ENCODE measurements at regions not wholly inside any gene's neighbourhood (a gene's known extent, or its start where the extent isn't known, plus 50 kb on each side); places are given as distances from the start of the nearest gene placed in this dataset.

DNA sequence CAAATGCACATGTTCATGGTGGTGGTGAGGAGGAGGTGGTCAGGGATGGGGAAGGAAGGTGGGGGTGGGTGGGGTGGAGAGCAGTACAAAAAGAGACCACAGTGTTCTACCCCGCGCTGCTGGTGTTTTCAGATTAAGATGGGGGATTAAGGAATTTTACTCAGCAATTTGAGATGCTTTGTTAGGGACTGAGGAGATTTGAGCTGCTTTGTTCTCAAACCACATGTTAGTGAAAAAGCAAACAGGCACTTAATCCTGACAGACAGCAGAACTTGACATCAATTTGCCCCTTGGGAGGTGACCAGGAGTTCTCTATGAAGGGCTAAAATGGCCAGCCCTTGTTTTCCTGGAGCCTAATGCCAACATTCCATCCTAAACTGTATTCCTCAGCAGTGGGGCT lies 244.5 kb downstream of the MEIS1 start:
- no peak for ATAC-seq
- H3K27ac ChIP-seq (ENCODE audit: low read length) = no peak overlapping the region
- POLR2A ChIA-PET = no interaction called here
- intact Hi-C loops (cut with micrococcal nuclease; ENCODE audit: unreplicated experiment) (no loop called here), in situ Hi-C loops (cut with HindIII; ENCODE audit: low pct_unique_long_range_greater_than_20kb, low sequenced_read_pairs) (no loop called here)
- H3K9me3 ChIP-seq (ENCODE audit: control insufficient read depth, insufficient read depth, low read depth, low read length) = no peaks in the 10 kb centered on the region
- no peak overlapping the region for H3K4me3 ChIP-seq (ENCODE audit: low read depth in 2 of 2, low read length in 2 of 2)
- no peaks in the 10 kb centered on the region for H3K4me1 ChIP-seq (ENCODE audit: control insufficient read depth, insufficient read depth, low read length)
- H3K27me3 ChIP-seq (ENCODE audit: control insufficient read depth, insufficient read depth, low read length) = no peaks in the 10 kb centered on the region
- no peaks in the 10 kb centered on the region for H3K36me3 ChIP-seq (ENCODE audit: control insufficient read depth, insufficient read depth, low read length)
- CTCF ChIA-PET = no interaction called here
- no peak for DNase-seq (ENCODE audit: low read depth, low spot score)
- no TSS peak for BruUV-seq (replicated peaks)
- TF ChIP-seq, protein P1, sequence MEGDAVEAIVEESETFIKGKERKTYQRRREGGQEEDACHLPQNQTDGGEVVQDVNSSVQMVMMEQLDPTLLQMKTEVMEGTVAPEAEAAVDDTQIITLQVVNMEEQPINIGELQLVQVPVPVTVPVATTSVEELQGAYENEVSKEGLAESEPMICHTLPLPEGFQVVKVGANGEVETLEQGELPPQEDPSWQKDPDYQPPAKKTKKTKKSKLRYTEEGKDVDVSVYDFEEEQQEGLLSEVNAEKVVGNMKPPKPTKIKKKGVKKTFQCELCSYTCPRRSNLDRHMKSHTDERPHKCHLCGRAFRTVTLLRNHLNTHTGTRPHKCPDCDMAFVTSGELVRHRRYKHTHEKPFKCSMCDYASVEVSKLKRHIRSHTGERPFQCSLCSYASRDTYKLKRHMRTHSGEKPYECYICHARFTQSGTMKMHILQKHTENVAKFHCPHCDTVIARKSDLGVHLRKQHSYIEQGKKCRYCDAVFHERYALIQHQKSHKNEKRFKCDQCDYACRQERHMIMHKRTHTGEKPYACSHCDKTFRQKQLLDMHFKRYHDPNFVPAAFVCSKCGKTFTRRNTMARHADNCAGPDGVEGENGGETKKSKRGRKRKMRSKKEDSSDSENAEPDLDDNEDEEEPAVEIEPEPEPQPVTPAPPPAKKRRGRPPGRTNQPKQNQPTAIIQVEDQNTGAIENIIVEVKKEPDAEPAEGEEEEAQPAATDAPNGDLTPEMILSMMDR (IDR thresholded peaks at IDR 0.05) = no peak
- TF ChIP-seq, protein P2, sequence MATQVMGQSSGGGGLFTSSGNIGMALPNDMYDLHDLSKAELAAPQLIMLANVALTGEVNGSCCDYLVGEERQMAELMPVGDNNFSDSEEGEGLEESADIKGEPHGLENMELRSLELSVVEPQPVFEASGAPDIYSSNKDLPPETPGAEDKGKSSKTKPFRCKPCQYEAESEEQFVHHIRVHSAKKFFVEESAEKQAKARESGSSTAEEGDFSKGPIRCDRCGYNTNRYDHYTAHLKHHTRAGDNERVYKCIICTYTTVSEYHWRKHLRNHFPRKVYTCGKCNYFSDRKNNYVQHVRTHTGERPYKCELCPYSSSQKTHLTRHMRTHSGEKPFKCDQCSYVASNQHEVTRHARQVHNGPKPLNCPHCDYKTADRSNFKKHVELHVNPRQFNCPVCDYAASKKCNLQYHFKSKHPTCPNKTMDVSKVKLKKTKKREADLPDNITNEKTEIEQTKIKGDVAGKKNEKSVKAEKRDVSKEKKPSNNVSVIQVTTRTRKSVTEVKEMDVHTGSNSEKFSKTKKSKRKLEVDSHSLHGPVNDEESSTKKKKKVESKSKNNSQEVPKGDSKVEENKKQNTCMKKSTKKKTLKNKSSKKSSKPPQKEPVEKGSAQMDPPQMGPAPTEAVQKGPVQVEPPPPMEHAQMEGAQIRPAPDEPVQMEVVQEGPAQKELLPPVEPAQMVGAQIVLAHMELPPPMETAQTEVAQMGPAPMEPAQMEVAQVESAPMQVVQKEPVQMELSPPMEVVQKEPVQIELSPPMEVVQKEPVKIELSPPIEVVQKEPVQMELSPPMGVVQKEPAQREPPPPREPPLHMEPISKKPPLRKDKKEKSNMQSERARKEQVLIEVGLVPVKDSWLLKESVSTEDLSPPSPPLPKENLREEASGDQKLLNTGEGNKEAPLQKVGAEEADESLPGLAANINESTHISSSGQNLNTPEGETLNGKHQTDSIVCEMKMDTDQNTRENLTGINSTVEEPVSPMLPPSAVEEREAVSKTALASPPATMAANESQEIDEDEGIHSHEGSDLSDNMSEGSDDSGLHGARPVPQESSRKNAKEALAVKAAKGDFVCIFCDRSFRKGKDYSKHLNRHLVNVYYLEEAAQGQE (IDR thresholded peaks at IDR 0.05; ENCODE audit: insufficient read depth in 1 of 2, low read depth in 2 of 2, low read length in 1 of 2) = no peak
- TF ChIP-seq TCF7L2 (IDR thresholded peaks at IDR 0.05; ENCODE audit: low read depth, low read length) (no peak), SIN3A (IDR thresholded peaks at IDR 0.05; ENCODE audit: borderline replicate concordance, insufficient read depth, low read depth, low read length) (no peak), POLR2AphosphoS5 (IDR thresholded peaks at IDR 0.05; ENCODE audit: low read depth, low read length) (no peak)

DNA sequence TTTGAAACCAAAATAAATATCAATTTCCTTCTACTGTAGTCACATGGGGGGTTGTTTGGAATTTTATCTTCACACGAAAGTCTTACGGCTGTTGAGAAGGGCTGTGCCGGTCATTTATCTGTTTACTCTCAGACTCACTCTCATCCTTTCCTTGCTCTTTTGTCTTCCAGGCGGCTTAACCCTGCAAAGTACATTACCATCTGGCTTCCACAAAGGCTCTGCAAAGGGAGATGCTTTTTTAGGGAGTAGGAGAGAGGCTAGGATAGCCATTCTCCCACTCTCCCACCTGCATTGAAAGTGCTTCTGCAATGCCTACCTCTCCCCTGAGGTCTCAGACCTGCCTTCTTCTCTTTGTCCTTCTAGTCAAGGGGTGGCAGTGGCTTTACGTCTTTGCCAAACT lies 247.6 kb downstream of the MEIS1 start:
- CTCF ChIA-PET = no interaction called here
- DNase-seq (ENCODE audit: low read depth, low spot score) = no peak
- TF ChIP-seq, protein P2 (IDR thresholded peaks at IDR 0.05; ENCODE audit: insufficient read depth in 1 of 2, low read depth in 2 of 2, low read length in 1 of 2) = no peak
- TF ChIP-seq TCF7L2 (IDR thresholded peaks at IDR 0.05; ENCODE audit: low read depth, low read length) (no peak), POLR2AphosphoS5 (IDR thresholded peaks at IDR 0.05; ENCODE audit: low read depth, low read length) (no peak), SIN3A (IDR thresholded peaks at IDR 0.05; ENCODE audit: borderline replicate concordance, insufficient read depth, low read depth, low read length) (no peak)
- TF ChIP-seq, protein P1 (IDR thresholded peaks at IDR 0.05) = no peak
- H3K9me3 ChIP-seq (ENCODE audit: control insufficient read depth, insufficient read depth, low read depth, low read length) = no peaks in the 10 kb centered on the region
- H3K27me3 ChIP-seq (ENCODE audit: control insufficient read depth, insufficient read depth, low read length) = no peaks in the 10 kb centered on the region
- no peak overlapping the region for H3K4me3 ChIP-seq (ENCODE audit: low read depth in 2 of 2, low read length in 2 of 2)
- in situ Hi-C loops (cut with HindIII; ENCODE audit: low pct_unique_long_range_greater_than_20kb, low sequenced_read_pairs) = no loop called here
- no peaks in the 10 kb centered on the region for H3K36me3 ChIP-seq (ENCODE audit: control insufficient read depth, insufficient read depth, low read length)
- POLR2A ChIA-PET = no interaction called here
- H3K27ac ChIP-seq (ENCODE audit: low read length) = no peak overlapping the region
- no peaks in the 10 kb centered on the region for H3K4me1 ChIP-seq (ENCODE audit: control insufficient read depth, insufficient read depth, low read length)
- BruUV-seq (replicated peaks) = no TSS peak
- no peak for ATAC-seq
- intact Hi-C loops (cut with micrococcal nuclease; ENCODE audit: unreplicated experiment) = no loop called here
